ENCODE measurements at regions not wholly inside any gene's neighbourhood (a gene's known extent, or its start where the extent isn't known, plus 50 kb on each side); places are given as distances from the start of the nearest gene placed in this dataset.
A peak's percentile ranks its signal among the peaks of the same experiment; 100 is the strongest.

DNA sequence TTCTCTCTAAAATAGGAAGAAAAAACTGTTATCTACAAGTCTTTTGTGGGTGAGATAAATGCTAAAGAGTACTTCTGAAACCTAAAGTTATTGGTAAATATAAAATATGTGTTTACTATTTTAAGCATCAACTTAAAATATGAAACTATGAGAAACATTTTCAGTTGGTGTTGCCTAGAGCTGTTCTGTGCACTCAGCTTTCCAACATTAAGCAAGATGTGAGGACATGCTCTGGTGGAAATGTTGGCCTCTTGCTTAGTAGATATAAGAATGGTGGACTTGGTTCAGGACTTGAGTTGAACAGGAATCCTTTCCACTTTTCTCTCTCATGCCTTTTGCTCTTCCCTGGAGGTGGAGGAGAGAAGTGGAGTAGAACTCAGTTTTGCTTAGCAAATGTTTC, 164.1 kb upstream of the PELI2 start:
- Histone ChIP-seq H3K18ac (ENCODE audit: low read length) (no peak overlapping the region), H2BK12ac (ENCODE audit: low read length) (no peak overlapping the region), H3K27ac (replicated peaks; ENCODE audit: low read length) (no peak overlapping the region), H3K4ac (ENCODE audit: low read length) (no peak overlapping the region), H3K14ac (ENCODE audit: low read length) (no peak overlapping the region), H2AFZ (ENCODE audit: low read length) (no peak overlapping the region), H3K4me2 (ENCODE audit: insufficient read depth, low read length, poor library complexity, severe bottlenecking) (no peak overlapping the region), H3K79me1 (ENCODE audit: low read depth, low read length) (no peaks in the 10 kb centered on the region), H2BK120ac (ENCODE audit: low read depth, low read length) (no peak overlapping the region), H3K4me1 (ENCODE audit: control insufficient read depth in 2 of 2, insufficient read depth in 1 of 2, low read depth in 1 of 2, low read length in 2 of 2) (peaks cover 8 to 10% of the 10 kb centered on the region in 2 donors), H3K9ac (ENCODE audit: low read depth, low read length, poor library complexity) (no peak overlapping the region), H3K23ac (ENCODE audit: low read depth, low read length, poor library complexity) (no peak overlapping the region), H2AK5ac (ENCODE audit: low read depth, low read length) (no peak overlapping the region), H4K91ac (ENCODE audit: low read depth, low read length, poor library complexity) (no peak overlapping the region), H3K9me3 (replicated peaks in 1 of 2; ENCODE audit: control insufficient read depth in 2 of 2, insufficient read depth in 1 of 2, low read depth in 1 of 2, low read length in 2 of 2) (peaks cover 0 to 1% of the 10 kb centered on the region in 2 donors), H4K8ac (ENCODE audit: low read depth, low read length) (no peak overlapping the region), H2BK15ac (ENCODE audit: low read length) (no peak overlapping the region), H3K27me3 (ENCODE audit: control insufficient read depth in 3 of 3, insufficient read depth in 3 of 3, low read depth in 1 of 3, low read length in 3 of 3) (peaks cover 0 to 45% (median 2%) of the 10 kb centered on the region in 3 experiments), H3K36me3 (replicated peaks in 1 of 2; ENCODE audit: control insufficient read depth in 2 of 2, insufficient read depth in 2 of 2, low read length in 2 of 2) (no peaks in the 10 kb centered on the region), H3K4me3 (ENCODE audit: low read length in 2 of 2) (no peak overlapping the region), H2BK5ac (ENCODE audit: low read length) (no peak overlapping the region)
- DNase-seq (ENCODE audit: low spot score), result no peak

GRCh38 chr14:55955175-55955574, 163.0 kb upstream of the PELI2 start:
- WGBS, 2 donors (ENCODE audit: extremely low coverage in 2 of 2, insufficient read length in 2 of 2, insufficient replicate concordance in 1 of 2), result no CpG with 5 or more reads among the region's 3 CpGs

DNA sequence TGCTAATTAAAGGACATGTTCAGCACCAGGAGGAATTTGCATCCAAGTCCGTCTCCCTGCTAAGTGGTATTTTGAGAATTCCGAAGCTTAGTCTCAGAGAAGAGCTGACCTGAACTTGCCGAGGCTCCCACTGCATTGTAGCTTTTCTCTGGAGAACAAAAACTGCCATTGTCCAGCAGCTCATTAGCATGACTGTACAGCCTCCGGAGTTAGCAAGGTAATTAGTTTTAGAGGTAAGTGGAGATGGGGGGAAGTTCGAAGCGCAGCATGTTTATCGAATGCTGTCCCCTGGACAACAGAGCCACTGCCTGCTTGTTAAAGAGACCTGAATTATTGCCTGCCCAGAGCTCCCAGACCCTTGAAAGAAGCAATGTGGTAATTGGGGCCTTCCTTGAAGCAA, 160.3 kb upstream of the PELI2 start:
- Histone ChIP-seq H3K4me1 (ENCODE audit: control insufficient read depth in 2 of 2, insufficient read depth in 1 of 2, low read depth in 1 of 2, low read length in 2 of 2) (peaks cover 8 to 11% of the 10 kb centered on the region in 2 donors), H3K9me3 (replicated peaks in 1 of 2; ENCODE audit: control insufficient read depth in 2 of 2, insufficient read depth in 1 of 2, low read depth in 1 of 2, low read length in 2 of 2) (no peaks in the 10 kb centered on the region), H3K23ac (ENCODE audit: low read depth, low read length, poor library complexity) (no peak overlapping the region), H3K14ac (ENCODE audit: low read length) (no peak overlapping the region), H3K27ac (replicated peaks; ENCODE audit: low read length) (peak overlapping the region; percentile 58), H2AK5ac (ENCODE audit: low read depth, low read length) (no peak overlapping the region), H3K4ac (ENCODE audit: low read length) (no peak overlapping the region), H2BK15ac (ENCODE audit: low read length) (no peak overlapping the region), H2BK120ac (ENCODE audit: low read depth, low read length) (no peak overlapping the region), H3K4me3 (ENCODE audit: low read length in 2 of 2) (no peak overlapping the region), H3K18ac (ENCODE audit: low read length) (no peak overlapping the region), H3K79me1 (ENCODE audit: low read depth, low read length) (no peaks in the 10 kb centered on the region), H3K9ac (ENCODE audit: low read depth, low read length, poor library complexity) (no peak overlapping the region), H4K91ac (ENCODE audit: low read depth, low read length, poor library complexity) (no peak overlapping the region), H3K36me3 (replicated peaks in 1 of 2; ENCODE audit: control insufficient read depth in 2 of 2, insufficient read depth in 2 of 2, low read length in 2 of 2) (no peaks in the 10 kb centered on the region), H3K4me2 (ENCODE audit: insufficient read depth, low read length, poor library complexity, severe bottlenecking) (no peak overlapping the region), H2BK5ac (ENCODE audit: low read length) (no peak overlapping the region), H2AFZ (ENCODE audit: low read length) (peak overlapping the region; percentile 57), H2BK12ac (ENCODE audit: low read length) (no peak overlapping the region), H4K8ac (ENCODE audit: low read depth, low read length) (no peak overlapping the region), H3K27me3 (ENCODE audit: control insufficient read depth in 3 of 3, insufficient read depth in 3 of 3, low read depth in 1 of 3, low read length in 3 of 3) (peaks cover 0 to 43% (median 2%) of the 10 kb centered on the region in 3 experiments)
- WGBS, 2 donors (ENCODE audit: extremely low coverage in 2 of 2, insufficient read length in 2 of 2, insufficient replicate concordance in 1 of 2), result no CpG with 5 or more reads among the region's 7 CpGs
- peak; percentile 92 for DNase-seq (ENCODE audit: low spot score)

More at GRCh38 chr14:55955175-55955574, 163.0 kb upstream of the PELI2 start:
- Histone ChIP-seq H3K14ac (ENCODE audit: low read length) (no peak overlapping the region), H3K27me3 (ENCODE audit: control insufficient read depth in 3 of 3, insufficient read depth in 3 of 3, low read depth in 1 of 3, low read length in 3 of 3) (peaks cover 0 to 45% (median 2%) of the 10 kb centered on the region in 3 experiments), H3K23ac (ENCODE audit: low read depth, low read length, poor library complexity) (no peak overlapping the region), H3K79me1 (ENCODE audit: low read depth, low read length) (no peaks in the 10 kb centered on the region), H4K8ac (ENCODE audit: low read depth, low read length) (no peak overlapping the region), H3K4ac (ENCODE audit: low read length) (no peak overlapping the region), H4K91ac (ENCODE audit: low read depth, low read length, poor library complexity) (no peak overlapping the region), H3K9me3 (replicated peaks in 1 of 2; ENCODE audit: control insufficient read depth in 2 of 2, insufficient read depth in 1 of 2, low read depth in 1 of 2, low read length in 2 of 2) (peaks cover 0 to under 1% of the 10 kb centered on the region in 2 donors), H3K18ac (ENCODE audit: low read length) (no peak overlapping the region), H3K4me3 (ENCODE audit: low read length in 2 of 2) (no peak overlapping the region), H2BK15ac (ENCODE audit: low read length) (no peak overlapping the region), H3K9ac (ENCODE audit: low read depth, low read length, poor library complexity) (no peak overlapping the region), H2BK5ac (ENCODE audit: low read length) (no peak overlapping the region), H2BK12ac (ENCODE audit: low read length) (no peak overlapping the region), H3K36me3 (replicated peaks in 1 of 2; ENCODE audit: control insufficient read depth in 2 of 2, insufficient read depth in 2 of 2, low read length in 2 of 2) (no peaks in the 10 kb centered on the region), H3K4me1 (ENCODE audit: control insufficient read depth in 2 of 2, insufficient read depth in 1 of 2, low read depth in 1 of 2, low read length in 2 of 2) (peaks cover 8 to 13% of the 10 kb centered on the region in 2 donors), H3K27ac (replicated peaks; ENCODE audit: low read length) (no peak overlapping the region), H2BK120ac (ENCODE audit: low read depth, low read length) (no peak overlapping the region), H2AFZ (ENCODE audit: low read length) (no peak overlapping the region), H2AK5ac (ENCODE audit: low read depth, low read length) (no peak overlapping the region), H3K4me2 (ENCODE audit: insufficient read depth, low read length, poor library complexity, severe bottlenecking) (no peak overlapping the region)
- no peak for DNase-seq (ENCODE audit: low spot score)

DNA sequence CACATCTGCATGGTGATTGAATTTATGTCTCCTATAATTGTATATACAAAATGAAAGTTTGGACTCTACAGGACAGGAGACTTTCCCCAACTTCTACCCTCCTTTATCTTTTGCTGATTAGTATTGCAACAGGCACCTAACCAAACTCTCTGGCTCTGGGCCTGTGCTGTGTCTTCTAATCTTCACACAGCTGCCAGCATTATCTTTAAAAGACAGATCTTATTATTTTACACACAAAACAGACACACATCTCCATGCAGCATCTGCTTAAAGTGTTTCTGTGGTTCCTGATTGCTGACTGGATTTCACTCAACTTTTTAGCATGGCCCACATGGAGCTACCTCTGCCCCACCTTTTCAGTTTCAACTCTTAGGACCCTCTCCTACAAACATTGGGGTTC, 154.9 kb upstream of the PELI2 start:
- Histone ChIP-seq H2BK5ac (ENCODE audit: low read length) (no peak overlapping the region), H3K9me3 (replicated peaks in 1 of 2; ENCODE audit: control insufficient read depth in 2 of 2, insufficient read depth in 1 of 2, low read depth in 1 of 2, low read length in 2 of 2) (no peaks in the 10 kb centered on the region), H3K79me1 (ENCODE audit: low read depth, low read length) (no peaks in the 10 kb centered on the region), H4K8ac (ENCODE audit: low read depth, low read length) (no peak overlapping the region), H3K4ac (ENCODE audit: low read length) (no peak overlapping the region), H3K14ac (ENCODE audit: low read length) (no peak overlapping the region), H2BK120ac (ENCODE audit: low read depth, low read length) (no peak overlapping the region), H3K36me3 (replicated peaks in 1 of 2; ENCODE audit: control insufficient read depth in 2 of 2, insufficient read depth in 2 of 2, low read length in 2 of 2) (no peaks in the 10 kb centered on the region), H2AK5ac (ENCODE audit: low read depth, low read length) (no peak overlapping the region), H4K91ac (ENCODE audit: low read depth, low read length, poor library complexity) (no peak overlapping the region), H3K4me2 (ENCODE audit: insufficient read depth, low read length, poor library complexity, severe bottlenecking) (no peak overlapping the region), H2AFZ (ENCODE audit: low read length) (no peak overlapping the region), H3K18ac (ENCODE audit: low read length) (no peak overlapping the region), H2BK15ac (ENCODE audit: low read length) (no peak overlapping the region), H3K27me3 (ENCODE audit: control insufficient read depth in 3 of 3, insufficient read depth in 3 of 3, low read depth in 1 of 3, low read length in 3 of 3) (peaks cover 0 to 7% (median 0%) of the 10 kb centered on the region in 3 experiments), H3K4me3 (ENCODE audit: low read length in 2 of 2) (no peak overlapping the region), H3K9ac (ENCODE audit: low read depth, low read length, poor library complexity) (no peak overlapping the region), H3K23ac (ENCODE audit: low read depth, low read length, poor library complexity) (no peak overlapping the region), H2BK12ac (ENCODE audit: low read length) (no peak overlapping the region), H3K4me1 (ENCODE audit: control insufficient read depth in 2 of 2, insufficient read depth in 1 of 2, low read depth in 1 of 2, low read length in 2 of 2) (peaks cover 1 to 3% of the 10 kb centered on the region in 2 donors), H3K27ac (replicated peaks; ENCODE audit: low read length) (no peak overlapping the region)
- DNase-seq (ENCODE audit: low spot score), result no peak
